ENCODE measurements at regions not wholly inside any gene's neighbourhood (a gene's known extent, or its start where the extent isn't known, plus 50 kb on each side); places are given as distances from the start of the nearest gene placed in this dataset.

- TF ChIP-seq CTCF (IDR thresholded peaks at IDR 0.05; ENCODE audit: poor library complexity) (no peak), EZH2 (IDR thresholded peaks at IDR 0.05; ENCODE audit: borderline replicate concordance) (no peak)
These were observed 67.0 kb upstream of the SOD1 start for GRCh38 chr21:31592516-31592915.

All from hepatocyte (in vitro differentiated cells).